T-helper 1 cell treated with Interleukin-12 subunit alpha and Interleukin-12 subunit beta and Interleukin-4 antibody, amounts not matched to agents 30 ng/mL and 1 ng/mL, for 36 hours (primary cell): ENCODE measurements at regions not wholly inside any gene's neighbourhood (a gene's known extent, or its start where the extent isn't known, plus 50 kb on each side); places are given as distances from the start of the nearest gene placed in this dataset.
"Not testable (repeated sequence)": the region's sequence is repeated elsewhere in the genome, so short reads cannot be mapped to it uniquely, and the experiment has no call there.

Experiments
- intact Hi-C: fragments of 100-400 bp; cut with micrococcal nuclease; formaldehyde crosslinking; loops from one replicate; pipeline ENCODE4 v1.15.1; 2024

DNA sequence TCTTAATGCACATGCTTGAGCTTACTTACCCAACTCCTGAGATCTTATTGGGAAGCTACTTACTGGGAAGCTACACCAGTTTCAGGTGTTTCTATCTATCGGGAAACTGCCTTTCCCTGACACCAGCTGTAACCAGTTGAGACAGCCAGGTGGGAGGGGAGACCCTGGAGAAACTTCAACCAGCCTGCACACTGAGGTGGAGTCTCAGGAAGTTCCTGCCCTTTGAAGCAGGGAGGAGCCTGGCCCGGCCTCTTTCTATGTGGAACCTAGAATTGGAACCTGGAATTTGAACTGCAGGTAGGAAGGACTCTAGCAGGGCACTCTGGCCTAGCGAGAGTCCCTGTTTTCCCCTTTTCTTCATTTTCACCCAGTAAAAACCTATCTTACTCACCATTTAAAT is 425.8 kb upstream of the PABPC4L start:
- intact Hi-C loops, result no loop called here

DNA sequence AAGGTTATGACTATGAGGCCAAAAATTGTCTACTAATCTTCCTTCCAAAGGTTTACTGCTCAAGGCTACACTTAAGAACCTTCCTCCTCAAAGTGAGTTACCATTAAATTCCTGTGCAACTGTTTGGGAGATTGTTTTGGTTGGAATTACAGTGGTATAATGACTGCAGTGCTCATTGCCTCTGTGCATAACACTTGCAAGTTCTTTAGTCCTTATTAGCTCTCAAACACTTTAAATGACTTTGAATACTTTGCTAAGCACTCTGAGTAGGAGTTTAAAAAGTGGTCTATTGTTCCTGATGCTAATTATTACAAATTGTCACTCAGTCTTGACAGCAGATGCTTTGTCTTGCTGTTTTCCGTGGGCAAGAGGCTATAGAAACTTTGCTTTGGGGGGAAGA is 422.8 kb upstream of the PABPC4L start:
- intact Hi-C loops, result no loop called here

DNA sequence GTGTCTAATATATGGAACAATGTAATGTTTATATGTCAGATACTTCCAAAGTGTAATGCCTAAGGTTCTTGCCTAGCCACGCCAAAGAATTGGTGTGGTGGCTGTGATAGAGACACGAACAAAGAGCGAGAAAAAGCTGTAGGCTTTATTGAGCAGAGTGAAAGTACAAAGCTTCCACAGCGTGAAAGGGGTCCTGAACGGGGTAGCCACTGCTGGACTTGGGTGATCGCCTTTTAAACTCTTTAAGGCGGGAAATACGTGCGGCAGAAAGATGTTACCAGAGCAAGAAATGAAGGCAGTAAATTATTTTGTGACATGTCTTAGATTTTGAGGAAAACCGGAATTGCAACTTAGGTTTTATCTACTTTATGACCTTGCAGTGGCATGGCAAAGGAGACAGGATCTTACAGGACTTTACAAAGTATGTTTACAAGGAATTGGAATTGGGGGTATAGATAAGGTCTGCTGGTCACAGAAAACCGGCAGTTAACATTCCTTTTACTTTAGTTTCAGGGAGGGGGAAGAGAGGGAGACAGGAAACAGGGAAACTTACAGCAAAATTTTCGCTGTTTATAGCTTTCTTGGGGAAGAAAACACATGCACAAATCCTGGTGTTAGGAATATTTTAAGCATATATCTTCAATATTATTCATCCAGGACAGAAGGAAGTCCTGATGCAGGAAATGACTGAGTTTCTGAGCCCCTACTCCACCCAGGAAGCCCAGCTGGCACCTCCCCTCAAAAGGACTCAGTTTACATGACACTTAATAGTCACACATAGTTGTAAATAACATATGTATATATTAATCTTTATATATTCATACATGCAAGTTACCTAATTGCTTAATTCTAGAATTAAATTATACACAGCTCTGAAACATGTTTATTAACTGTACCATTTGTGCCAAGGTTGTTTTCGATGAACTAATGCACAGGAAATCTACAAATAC is 421.3 kb upstream of the PABPC4L start:
- intact Hi-C loops, result not testable (repeated sequence)

DNA sequence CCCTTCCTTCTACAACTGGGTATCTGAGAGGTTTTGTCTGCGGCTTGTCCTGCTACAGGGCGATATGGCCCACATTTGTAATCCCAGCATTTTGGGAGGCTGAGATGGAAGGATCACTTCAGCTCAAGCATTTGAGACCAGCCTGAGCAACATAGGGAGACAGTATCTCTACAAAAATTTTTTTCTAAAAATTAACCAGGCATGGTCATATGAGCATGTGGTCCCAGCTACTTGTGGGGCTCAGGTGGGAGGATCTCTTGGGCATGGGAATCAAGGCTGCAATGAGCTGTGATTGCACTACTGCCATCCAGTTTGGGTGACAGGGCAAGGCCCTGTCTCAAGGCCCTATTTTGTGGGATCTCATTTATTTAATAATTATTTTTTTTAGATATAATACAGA is 420.6 kb upstream of the PABPC4L start:
- intact Hi-C loops, result no loop called here

DNA sequence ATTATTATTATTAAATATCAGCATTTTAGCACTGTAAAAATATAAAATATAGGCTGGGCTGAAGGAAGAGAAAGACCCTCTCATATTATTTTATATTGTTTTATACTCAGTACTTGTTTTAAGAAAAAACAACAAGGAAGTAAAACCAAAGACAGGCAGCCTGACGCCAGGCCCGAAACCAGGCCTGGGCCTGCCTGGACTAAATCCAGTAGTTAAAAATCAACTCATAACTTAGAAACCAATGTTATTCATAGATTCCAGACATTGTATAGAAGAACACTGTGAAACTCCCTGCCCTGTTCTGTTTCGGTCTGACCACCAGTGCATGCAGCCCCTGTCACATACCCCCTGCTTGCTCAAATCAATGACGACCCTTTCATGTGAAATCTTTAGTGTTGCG is 420.1 kb upstream of the PABPC4L start:
- intact Hi-C loops, result not testable (repeated sequence)

DNA sequence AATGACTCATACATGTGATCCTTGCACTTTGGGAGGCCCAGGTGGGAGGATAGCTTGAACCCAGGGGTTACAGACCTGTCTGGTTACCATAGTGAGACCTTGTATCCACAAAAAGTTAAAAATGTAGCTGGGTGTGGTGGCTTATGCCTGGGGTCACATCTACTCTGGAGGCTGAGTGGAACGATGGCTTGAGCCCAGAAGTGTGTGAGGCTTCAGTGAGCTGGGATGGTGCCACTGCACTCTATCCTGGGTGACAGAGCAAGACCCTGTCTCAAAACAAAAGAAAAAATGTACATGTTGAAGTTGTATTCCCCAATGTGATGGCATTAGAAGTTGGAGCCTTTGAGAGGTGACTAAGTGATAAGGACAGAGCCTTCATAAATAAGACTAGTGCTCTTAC is 409.4 kb upstream of the PABPC4L start:
- intact Hi-C loops, result no loop called here

DNA sequence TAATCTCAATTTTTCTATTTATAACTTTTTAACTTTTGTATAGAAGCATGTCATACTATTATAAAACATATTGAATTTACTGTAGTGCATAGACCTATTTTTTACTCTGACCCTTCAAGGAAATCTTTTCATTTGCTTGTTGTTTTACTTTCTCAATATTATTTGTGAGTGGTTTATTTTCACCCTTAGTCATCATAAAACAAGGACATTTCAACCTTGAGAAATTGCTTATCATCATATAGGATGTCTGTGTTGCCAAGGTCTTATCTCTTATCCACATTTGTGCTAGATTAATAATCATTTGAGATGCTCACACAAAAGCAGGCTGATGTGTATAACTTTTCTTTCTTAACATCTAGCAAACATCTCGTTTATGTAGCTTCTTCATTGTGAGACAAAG is 408.6 kb upstream of the PABPC4L start:
- intact Hi-C loops, result no loop called here

DNA sequence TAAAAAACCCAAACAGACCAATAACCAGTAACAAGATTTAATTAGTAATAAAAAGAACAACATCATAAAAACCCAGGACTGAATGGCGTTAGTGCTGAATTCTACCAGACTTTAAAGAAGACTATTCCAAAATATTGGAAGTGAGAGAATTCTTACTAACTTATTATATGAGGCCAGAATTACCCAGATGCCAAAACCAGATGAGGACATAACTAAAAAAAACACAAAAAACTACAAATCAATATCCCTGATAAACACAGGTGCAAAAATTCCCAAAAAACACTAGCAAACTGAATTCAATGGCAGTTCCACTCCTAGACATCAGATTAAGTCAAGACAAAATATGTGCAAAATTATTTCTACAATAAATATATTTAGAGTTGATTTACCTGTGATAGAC is 400.1 kb upstream of the PABPC4L start:
- intact Hi-C loops, result no loop called here

DNA sequence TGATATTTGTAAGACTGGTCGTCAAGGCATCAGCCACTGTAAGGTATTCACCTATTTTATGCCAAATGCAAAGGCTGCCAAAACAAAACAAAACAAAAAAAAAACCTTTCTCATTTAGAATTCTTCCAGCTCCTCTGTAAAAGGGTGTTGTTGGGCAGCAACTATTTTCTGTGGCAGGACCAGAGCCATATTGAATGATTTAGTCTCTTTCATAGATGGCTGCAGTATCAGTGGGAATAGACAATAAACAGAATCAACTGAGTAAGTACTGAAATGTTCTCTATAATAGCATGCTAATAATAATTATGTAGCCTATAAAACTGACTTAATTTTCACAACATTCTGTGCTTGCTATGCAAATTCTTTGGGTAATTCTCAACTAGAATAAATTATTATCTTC is 389.7 kb upstream of the PABPC4L start:
- intact Hi-C loops, result no loop called here

DNA sequence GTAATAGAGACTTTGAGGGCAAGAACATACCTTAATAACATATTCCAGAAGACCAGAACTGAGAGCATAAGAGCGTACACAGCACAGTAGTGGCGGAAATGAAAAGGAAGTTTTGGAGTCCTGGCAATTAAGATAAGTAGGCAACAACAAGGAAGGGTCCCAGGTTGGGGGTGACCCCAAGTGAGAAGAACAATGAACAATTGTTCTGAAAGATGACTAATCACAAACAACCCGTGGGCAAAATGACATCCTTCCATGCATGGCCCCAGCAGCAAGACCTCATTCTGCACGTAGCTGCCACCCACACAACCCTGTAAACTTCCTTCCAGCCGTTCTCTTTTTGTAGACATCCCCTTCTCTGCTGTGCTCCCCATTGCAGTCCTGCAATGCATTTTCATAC is 384.4 kb upstream of the PABPC4L start:
- intact Hi-C loops, result loop anchor here (1.0 kb wide), 1 partner anchor 17 kb away; no protein-coding TSS in a partner anchor

DNA sequence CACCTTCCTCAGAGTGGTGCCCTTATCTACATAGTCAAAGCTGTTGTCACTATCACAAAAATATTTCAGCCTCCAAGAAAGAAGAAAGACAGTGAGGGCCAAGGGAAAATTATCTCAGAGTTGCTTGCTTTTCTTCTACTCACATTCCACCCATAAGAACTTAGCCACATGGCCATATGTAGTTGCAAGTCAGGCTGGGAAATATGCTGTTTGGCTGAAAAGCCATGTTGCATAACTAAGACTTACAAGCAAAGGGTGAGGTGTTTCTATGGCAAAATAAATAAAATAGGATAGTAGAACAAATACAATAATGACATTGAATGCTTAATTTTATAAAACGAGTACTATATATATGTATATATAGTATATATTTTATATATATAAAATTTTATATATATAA is 365.9 kb upstream of the PABPC4L start:
- intact Hi-C loops, result no loop called here

DNA sequence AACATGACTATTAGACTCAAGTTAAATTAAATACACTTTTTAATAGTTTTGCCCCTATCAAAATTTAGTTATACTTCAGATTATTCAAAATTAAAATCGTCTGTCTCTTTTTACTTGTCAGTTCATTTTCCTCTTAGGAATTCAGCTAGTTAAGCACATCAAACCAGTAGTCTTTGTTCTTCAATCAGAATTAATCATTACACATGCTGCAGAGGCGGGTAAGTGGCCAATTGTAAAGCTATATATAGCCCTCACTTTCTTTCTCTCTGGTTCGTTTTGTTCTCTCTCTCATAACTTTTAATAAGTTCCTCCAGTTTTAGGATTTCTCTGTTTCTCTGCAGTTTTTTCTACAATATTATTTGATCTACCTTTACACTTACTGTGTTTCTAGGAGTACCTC is 359.1 kb upstream of the PABPC4L start:
- intact Hi-C loops, result no loop called here

DNA sequence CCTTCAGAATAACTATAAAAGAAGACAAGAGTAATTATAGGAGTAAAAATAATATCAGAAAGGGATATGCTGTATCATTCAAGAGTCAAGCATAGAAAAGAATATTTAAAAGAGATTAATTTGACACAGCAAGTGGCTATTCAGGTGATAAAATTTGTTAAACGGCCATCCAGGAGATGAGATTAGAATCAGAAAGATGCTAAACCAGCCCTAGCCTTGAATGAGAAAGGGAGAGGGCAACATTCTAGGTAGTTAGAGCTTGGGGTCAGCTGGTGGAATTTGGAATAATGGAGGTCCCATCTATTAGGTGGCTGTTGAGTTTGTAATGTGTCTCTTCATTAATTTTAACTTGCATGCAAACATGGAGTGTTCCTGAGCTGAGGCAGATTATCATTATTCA is 350.5 kb upstream of the PABPC4L start:
- intact Hi-C loops, result no loop called here

DNA sequence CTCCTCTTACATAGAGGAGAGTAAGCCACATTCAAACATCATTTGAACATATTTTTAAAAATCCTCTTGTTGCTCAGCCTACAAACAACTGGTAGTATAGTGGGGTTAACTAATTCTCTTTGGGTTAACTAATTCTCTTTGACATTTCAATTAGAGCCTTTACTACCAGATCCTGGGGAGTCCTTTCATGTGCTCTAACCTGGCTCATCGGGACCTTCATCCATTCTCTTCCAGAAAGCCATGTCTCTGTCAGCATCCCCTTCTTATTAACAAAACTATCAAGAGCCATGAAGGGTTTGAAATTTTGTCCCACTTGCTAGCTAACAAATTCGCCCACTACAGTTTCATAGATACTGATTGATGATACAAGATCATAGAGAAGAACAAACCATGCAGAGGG is 349.8 kb upstream of the PABPC4L start:
- intact Hi-C loops, result no loop called here

DNA sequence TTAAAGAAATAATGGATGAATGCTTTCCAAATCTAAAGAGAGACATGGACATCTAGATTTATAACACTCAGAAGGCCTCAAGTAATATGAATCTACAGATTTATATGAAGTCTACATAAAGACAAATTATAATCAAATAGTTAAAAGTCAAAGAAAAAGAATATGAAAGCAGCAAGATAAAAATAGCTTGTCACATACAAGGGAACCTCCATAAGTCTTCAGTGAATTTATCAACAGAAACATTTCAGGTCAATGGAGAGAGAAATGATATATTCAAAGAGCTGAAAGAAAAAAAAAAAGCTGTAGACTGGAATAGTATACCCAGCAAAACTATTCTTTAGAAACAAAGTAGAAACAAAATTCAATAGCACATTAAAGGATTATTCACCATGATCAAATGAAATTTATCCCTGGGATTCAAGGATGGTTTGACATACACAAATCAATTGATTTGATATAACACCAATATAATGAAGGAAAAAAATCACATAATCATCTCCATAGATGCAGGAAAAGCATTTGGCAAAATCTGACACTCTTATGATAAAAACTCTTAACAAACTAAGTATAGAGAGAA is 346.6 kb upstream of the PABPC4L start:
- intact Hi-C loops, result no loop called here

DNA sequence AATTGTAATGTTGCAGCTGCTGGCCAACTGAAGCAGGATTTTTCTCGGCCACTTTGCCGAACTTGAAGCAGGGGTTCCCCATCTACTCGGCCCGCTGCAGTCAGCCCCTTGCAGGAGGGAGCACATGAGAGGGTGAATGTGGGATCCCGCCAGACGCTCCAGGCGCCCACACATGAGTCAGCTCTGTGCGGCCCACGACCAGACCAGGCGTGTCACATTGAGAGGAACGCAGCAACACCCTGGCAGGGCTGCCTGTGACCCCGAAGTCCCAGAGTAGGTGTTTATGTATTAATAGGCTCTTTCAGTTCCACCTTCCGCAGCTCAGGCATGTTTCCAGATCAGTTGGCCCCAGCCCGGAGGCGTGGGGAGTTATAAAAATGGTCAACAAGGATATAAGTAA is 344.7 kb upstream of the PABPC4L start:
- intact Hi-C loops, result no loop called here

DNA sequence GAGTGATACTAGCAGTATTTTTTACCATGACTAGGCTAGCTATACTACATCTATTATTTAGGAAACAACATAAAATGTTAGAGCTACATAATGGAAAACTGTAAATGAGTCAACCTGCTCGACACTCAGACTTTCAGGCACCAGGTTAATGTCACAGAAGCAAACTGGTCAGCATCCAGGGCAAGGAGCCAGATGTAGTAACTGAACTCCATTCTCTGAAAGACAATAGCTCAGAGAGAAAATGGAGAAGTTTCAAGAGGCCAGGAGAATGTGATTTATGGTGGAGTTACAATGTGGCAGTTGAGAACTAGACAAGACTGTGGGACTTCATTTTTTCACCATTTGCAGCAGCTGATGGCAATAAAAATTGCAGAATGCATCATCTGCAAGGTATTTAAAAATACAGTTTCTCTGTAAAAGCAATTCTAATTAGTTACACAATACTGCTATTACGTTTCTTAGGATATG is 342.7 kb upstream of the PABPC4L start:
- intact Hi-C loops, result no loop called here

DNA sequence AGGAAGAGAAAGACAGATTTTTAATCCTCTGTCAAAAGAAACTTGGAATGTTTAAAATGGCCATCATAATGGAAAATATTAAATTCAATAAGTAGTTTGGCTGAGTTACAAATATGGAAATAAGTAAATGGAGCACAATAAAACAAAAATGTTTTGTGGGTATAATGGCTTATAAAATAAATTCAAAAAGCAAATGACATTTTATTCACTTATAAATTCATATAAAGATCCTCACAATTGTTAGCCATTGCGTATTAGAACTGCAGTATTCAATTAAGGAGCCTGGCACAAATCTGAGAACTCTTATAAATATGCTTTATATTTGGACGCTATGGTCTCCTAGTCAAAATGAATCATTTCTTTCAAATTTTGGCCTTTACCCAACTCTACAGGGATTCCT is 339.0 kb upstream of the PABPC4L start:
- intact Hi-C loops, result no loop called here

DNA sequence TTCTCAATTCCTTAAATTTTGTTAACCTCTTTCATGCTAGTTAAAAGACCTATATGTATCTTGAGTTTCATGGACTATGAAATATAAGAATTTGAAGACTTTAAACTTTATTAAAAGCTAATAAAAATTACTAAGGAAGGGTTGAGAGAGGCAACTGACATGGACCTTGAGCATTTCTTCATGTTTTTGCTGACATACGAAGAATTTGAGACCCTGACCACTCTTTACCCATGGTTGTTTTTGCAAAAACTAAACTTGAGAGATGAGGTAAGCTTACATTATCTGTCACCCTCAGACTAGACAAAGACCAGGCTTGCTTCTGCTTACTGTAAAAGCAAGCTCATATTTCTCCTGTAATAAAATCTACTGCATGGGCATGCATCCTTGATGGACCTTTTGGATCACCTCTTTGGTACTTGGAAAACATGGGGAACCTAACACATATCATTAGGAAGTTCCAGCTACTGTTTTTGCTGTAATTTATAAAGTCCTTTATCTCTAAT is 338.2 kb upstream of the PABPC4L start:
- intact Hi-C loops, result no loop called here

DNA sequence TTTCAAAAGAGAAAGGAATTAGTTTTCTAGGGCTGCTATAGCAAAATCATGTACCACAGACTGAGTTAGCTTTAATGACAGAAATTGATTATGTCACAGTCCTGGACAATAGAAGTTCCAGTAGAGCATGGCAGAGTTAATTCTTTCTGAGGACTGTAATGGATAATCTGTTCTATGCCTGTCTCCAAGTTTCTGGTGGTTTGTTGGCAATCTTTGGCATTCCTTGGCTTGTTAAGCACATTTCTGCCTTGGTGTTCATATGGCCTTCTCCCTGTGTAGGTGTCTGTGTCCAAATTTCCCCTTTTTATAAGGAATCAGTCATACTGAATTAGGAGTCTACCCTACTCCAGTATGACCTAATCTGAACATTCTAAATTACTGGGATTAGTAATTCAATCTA is 336.1 kb upstream of the PABPC4L start:
- intact Hi-C loops, result no loop called here

DNA sequence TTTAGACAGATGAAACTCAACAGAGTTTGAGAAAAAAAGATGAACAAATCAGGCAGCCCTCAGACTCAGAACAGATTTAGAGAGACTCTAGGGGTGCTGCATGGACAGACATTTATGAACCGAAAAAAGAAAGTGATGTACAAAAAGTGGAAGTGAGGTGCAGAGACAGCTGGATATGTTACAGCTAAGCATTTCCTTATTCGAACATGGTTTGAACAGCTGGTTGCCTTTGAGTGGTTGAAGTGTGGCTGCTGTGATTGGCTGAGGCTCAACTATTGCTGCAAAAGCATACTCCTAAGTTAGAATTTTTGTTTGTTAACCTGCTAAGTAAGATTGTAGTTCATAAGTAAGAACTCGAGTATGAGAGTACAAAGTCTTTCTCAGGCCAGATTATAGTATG is 331.5 kb upstream of the PABPC4L start:
- intact Hi-C loops, result no loop called here

DNA sequence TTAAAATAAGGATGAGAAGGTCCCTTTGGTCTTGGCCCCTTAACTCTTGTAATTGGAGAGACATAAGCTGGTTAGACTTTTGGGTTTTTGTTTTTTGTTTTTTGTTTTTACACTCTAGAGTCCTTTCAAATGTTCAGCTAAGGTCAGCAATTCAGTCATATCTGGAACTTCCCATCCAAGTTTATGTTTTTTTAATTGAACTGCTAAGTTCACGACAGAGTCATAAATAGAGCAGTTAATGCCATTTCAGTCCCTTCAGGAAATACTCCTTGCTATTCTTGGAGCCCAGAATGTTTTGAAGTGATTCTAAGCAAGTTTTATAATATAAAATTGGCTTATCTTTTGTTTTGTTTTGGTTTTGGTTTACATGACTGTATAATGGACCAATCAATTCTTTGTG is 329.4 kb upstream of the PABPC4L start:
- intact Hi-C loops, result no loop called here

DNA sequence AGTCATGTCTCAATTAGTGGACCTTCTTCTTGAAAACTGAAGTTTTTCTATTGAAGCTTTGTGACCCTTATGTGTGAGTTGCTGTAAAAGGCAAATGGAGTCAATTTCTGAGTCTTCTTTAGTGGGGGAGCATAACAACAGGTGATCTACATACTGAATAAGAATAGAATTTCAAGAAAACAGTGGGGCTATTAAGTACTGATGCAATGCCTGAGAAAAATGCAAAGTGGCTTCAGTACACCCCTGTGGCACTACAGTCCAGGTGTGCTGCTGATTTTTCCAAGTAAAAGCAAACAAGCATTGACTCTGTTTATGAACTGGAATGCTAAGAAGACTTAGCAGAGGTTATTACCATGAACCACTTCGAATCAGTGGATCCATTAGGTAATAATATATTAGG is 328.0 kb upstream of the PABPC4L start:
- intact Hi-C loops, result no loop called here
